ENCODE measurements at regions not wholly inside any gene's neighbourhood (a gene's known extent, or its start where the extent isn't known, plus 50 kb on each side); places are given as distances from the start of the nearest gene placed in this dataset.
"Not testable (repeated sequence)": the region's sequence is repeated elsewhere in the genome, so short reads cannot be mapped to it uniquely, and the experiment has no call there.

DNA sequence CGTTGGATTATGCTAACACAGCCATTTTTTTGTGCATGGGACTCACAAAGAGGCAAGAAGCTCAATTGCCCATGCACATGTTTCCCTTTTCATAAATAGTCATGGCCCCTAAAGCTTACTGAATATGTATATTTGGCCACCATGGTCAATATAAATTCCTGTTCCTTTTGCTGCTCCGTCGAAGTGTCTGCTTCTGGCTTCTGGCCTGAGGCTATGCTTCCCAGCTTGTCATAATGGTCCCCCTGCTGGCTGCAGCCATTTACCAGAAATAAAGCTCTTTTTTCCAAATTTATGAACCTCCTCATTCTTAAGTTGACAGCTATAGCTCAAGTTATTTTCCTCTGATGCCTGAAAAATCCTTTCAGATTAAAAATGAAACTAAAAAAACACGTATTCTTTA is 602.1 kb downstream of the VGLL3 start:
- DNase-seq (ENCODE audit: low read depth): no peak
- no peak overlapping the region for H3K4me3 ChIP-seq (ENCODE audit: low read depth, low read length)
- TF ChIP-seq, protein P1, sequence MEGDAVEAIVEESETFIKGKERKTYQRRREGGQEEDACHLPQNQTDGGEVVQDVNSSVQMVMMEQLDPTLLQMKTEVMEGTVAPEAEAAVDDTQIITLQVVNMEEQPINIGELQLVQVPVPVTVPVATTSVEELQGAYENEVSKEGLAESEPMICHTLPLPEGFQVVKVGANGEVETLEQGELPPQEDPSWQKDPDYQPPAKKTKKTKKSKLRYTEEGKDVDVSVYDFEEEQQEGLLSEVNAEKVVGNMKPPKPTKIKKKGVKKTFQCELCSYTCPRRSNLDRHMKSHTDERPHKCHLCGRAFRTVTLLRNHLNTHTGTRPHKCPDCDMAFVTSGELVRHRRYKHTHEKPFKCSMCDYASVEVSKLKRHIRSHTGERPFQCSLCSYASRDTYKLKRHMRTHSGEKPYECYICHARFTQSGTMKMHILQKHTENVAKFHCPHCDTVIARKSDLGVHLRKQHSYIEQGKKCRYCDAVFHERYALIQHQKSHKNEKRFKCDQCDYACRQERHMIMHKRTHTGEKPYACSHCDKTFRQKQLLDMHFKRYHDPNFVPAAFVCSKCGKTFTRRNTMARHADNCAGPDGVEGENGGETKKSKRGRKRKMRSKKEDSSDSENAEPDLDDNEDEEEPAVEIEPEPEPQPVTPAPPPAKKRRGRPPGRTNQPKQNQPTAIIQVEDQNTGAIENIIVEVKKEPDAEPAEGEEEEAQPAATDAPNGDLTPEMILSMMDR (IDR thresholded peaks at IDR 0.05; ENCODE audit: low read depth, low read length, missing control alignments): no peak

DNA sequence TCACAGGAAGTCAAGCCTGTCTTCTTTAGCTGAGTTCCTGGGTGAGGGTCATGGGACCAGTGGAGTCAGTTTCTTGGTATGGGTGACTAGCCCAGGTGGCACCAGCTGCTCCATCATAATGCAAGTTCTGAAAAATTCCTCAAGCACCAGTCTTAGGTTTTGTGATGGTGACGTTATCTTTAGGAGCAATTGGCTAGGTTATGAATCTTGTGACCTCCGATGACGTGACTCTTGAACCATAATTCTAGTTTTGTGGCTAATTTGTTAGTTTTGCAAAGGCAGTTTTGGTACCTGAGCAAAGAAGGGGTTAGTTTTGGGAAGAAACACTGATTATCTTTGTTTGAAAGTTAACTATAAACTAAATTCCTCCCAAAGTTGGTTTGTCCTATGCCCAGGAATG is 608.4 kb downstream of the VGLL3 start:
- DNase-seq (ENCODE audit: low read depth): no peak
- TF ChIP-seq, protein P1 (IDR thresholded peaks at IDR 0.05; ENCODE audit: low read depth, low read length, missing control alignments): no peak
- H3K4me3 ChIP-seq (ENCODE audit: low read depth, low read length): no peak overlapping the region

DNA sequence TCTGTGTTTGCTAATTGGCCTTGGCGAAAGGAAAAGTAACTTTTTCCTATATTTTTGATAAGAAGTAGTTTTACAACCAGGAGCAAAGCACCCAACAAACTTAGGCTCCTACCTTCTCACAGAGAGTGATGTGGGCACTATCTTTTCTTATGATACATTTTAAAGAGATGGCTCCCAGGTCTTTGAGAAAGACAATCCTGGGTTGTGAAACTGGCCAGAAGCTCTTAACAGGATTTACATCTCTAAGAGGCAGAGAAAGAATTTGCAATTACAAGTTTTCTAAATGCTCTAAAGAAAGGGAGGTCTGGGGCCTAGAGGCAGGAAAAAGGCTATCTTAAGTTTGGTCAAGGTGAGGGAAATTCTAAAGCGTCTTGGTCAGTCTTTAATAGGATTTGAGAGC is 609.7 kb downstream of the VGLL3 start:
- no peak overlapping the region for H3K4me3 ChIP-seq (ENCODE audit: low read depth, low read length)
- TF ChIP-seq, protein P1 (IDR thresholded peaks at IDR 0.05; ENCODE audit: low read depth, low read length, missing control alignments): no peak
- no peak for DNase-seq (ENCODE audit: low read depth)

DNA sequence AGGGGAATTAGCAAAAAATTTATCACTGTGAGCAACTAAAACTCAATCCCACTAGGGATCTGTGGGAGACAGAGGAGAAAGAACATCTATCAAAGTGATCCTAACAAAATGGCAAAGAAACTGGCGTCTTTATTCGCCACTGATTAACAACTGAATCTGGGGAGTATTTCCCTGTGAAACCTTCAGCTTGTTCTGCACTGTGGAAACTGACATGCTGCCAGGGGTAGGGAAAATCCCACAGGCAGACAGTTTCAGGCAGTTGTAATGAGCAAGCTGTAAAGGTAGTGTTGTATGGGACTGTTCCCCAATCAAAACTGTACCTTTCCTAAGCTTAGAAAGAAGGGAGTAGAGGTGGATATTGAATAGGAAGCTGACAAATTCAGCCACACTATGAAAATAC is 611.7 kb downstream of the VGLL3 start:
- H3K4me3 ChIP-seq (ENCODE audit: low read depth, low read length): no peak overlapping the region
- TF ChIP-seq, protein P1 (IDR thresholded peaks at IDR 0.05; ENCODE audit: low read depth, low read length, missing control alignments): no peak
- DNase-seq (ENCODE audit: low read depth): no peak

DNA sequence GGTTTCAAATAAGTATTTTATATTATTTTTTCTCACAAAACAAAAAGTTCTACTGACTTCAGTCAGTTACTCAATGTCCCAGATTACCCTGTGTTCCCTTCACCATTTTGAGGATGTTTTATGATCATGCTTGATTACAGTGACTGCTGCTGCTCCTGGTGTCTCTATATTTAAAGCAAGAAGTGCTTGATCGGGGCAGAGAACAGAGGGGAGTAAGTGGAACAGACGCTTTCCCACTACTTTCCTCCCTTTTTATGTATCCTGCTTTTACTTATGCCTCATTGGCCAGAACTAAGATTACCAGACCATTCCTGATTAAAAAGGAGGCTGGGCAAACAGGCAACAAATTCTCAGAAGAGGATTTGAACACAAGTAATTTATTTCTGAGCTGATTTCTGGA is 612.1 kb downstream of the VGLL3 start:
- H3K4me3 ChIP-seq (ENCODE audit: low read depth, low read length): no peak overlapping the region
- DNase-seq (ENCODE audit: low read depth): no peak
- TF ChIP-seq, protein P1 (IDR thresholded peaks at IDR 0.05; ENCODE audit: low read depth, low read length, missing control alignments): no peak

DNA sequence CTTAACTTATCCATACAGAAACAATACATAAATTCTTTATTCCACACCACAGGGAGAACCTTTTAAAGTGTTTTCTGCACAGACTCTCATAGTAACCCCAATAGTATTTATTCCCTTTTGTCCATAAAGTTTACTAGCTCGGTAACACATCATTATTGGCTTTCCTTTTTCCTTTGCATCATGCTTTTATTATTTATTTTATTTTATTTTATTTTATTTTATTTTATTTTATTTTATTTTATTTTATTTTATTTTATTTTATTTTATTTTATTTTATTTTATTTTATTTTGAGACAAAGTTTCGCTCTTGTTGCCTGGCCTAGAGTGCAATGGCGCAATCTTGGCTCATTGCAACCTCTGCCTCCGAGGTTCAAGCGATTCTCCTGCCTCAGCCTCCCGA is 655.4 kb downstream of the VGLL3 start:
- DNase-seq (ENCODE audit: low read depth); H3K4me3 ChIP-seq (ENCODE audit: low read depth, low read length): not testable (repeated sequence)

DNA sequence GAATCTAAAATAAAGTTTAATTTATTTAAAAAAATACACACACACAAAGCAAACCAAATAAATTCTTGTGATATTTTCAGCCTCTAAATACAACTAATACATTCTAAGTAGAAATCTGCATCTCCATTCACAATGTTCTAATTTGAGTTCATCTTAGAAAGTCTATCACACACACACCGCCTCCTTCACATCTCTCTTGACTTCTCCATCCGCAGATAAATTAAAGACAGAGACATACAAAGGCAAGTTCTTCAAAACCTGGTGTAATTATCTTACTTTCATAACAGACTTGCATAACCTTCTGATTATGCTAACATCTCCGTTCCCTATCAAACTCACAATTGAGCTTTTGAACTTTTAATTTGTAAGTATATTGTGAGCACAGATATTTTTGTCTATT is 657.3 kb downstream of the VGLL3 start:
- DNase-seq (ENCODE audit: low read depth): no peak
- H3K4me3 ChIP-seq (ENCODE audit: low read depth, low read length): no peak overlapping the region
- TF ChIP-seq, protein P1 (IDR thresholded peaks at IDR 0.05; ENCODE audit: low read depth, low read length, missing control alignments): no peak

DNA sequence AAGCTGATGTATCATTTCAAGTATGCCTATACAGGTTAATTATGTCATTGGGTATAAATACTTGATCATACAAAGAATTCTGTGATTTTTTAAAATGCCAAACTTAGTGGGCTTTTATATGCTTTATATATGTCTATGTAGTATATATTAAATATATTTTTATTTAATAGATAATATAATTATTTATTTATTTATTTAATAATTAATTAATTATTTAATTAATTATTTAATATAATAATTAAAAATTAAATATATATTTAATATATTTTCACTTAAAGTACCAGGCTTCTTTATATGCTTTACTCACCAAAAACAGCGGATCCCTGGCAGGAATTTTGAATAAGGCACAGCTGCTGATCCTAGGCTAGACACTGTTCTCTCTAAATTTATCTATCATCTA is 687.0 kb downstream of the VGLL3 start:
- DNase-seq (ENCODE audit: low read depth): no peak
- TF ChIP-seq, protein P1 (IDR thresholded peaks at IDR 0.05; ENCODE audit: low read depth, low read length, missing control alignments): no peak

More for the DNA sequence above, 687.0 kb downstream of the VGLL3 start:
- no peak overlapping the region for H3K4me3 ChIP-seq (ENCODE audit: low read depth, low read length)

Data from GM12864 (cell line).